NCI-H2081 (cell line): ENCODE measurements at regions not wholly inside any gene's neighbourhood (a gene's known extent, or its start where the extent isn't known, plus 50 kb on each side); places are given as distances from the start of the nearest gene placed in this dataset.

Experiments used
- DNase-seq, 2 experiments: peaks; one replicate each; lab custom pipeline; 2025; lab: John Stamatoyannopoulos, UW

GRCh38 chr11:39294648-39295047, 2164.8 kb downstream of the LRRC4C start:
- DNase-seq: no peak

GRCh38 chr11:39288011-39288410, 2171.4 kb downstream of the LRRC4C start:
- no peak for DNase-seq

- DNase-seq: no peak
Observed at GRCh38 chr11:39268176-39268690, 2191.2 kb downstream of the LRRC4C start.

- no peak for DNase-seq
Observed at GRCh38 chr11:39255648-39256047, 2203.8 kb downstream of the LRRC4C start.

- no peak for DNase-seq
Observed at GRCh38 chr11:39249566-39250365, 2209.7 kb downstream of the LRRC4C start.

- DNase-seq: no peak
Observed at GRCh38 chr11:39247570-39248137, 2211.8 kb downstream of the LRRC4C start.

GRCh38 chr11:39239553-39239952, 2219.9 kb downstream of the LRRC4C start:
- DNase-seq: no peak

GRCh38 chr11:39236916-39237315, 2222.5 kb downstream of the LRRC4C start:
- DNase-seq: no peak

- DNase-seq: no peak
Observed at GRCh38 chr11:39221550-39222138, 2237.8 kb downstream of the LRRC4C start.

GRCh38 chr11:39220501-39221230, 2238.8 kb downstream of the LRRC4C start:
- DNase-seq: no peak

GRCh38 chr11:39220069-39220468, 2239.4 kb downstream of the LRRC4C start:
- no peak for DNase-seq

GRCh38 chr11:39209981-39210380, 2249.5 kb downstream of the LRRC4C start:
- DNase-seq: no peak

- DNase-seq: no peak
Observed at GRCh38 chr11:39205236-39205995, 2254.0 kb downstream of the LRRC4C start.

GRCh38 chr11:39192671-39193070, 2266.8 kb downstream of the LRRC4C start:
- DNase-seq: no peak

- no peak for DNase-seq
Observed at GRCh38 chr11:39190751-39191150, 2268.7 kb downstream of the LRRC4C start.

GRCh38 chr11:39177678-39178077, 2281.8 kb downstream of the LRRC4C start:
- DNase-seq: no peak

- no peak for DNase-seq
Observed at GRCh38 chr11:39174965-39175364, 2284.5 kb downstream of the LRRC4C start.

- no peak for DNase-seq
Observed at GRCh38 chr11:39174196-39174595, 2285.3 kb downstream of the LRRC4C start.

- DNase-seq: no peak
Observed at GRCh38 chr11:39165021-39165420, 2294.4 kb downstream of the LRRC4C start.

- no peak for DNase-seq
Observed at GRCh38 chr11:39149214-39149613, 2310.2 kb downstream of the LRRC4C start.

GRCh38 chr11:39145346-39145745, 2314.1 kb downstream of the LRRC4C start:
- DNase-seq: no peak
